ENCODE measurements at regions not wholly inside any gene's neighbourhood (a gene's known extent, or its start where the extent isn't known, plus 50 kb on each side); places are given as distances from the start of the nearest gene placed in this dataset.

DNA sequence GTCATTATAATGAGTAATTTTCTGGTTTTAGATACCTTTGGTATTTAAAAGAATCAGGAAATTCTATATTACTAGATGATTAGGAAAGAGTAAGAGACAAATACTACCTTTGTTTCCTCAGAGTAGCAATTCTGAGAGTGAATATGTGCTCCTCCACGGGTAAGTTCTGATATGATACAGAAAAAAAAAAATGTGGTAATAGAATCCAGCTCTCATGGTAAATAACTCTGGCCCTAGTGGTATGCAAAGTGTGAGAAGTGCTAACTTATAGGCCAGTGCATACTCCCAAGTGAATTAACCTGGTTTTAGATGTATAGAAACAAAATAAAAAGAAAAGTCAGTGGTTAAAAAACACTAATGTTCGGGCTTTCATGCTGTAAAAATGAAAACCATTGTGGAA, 512.6 kb upstream of the SEMA3D start:
- Histone ChIP-seq H3K9ac (ENCODE audit: low read length) (no peak overlapping the region), H3K36me3 (ENCODE audit: insufficient read depth, low read length) (no peaks in the 10 kb centered on the region), H3K79me2 (replicated peaks; ENCODE audit: insufficient read depth, low read length) (no peaks in the 10 kb centered on the region), H4K20me1 (ENCODE audit: insufficient read depth) (no peaks in the 10 kb centered on the region), H3K27ac (ENCODE audit: low read length) (no peak overlapping the region), H3K9me3 (ENCODE audit: low read length) (no peaks in the 10 kb centered on the region), H3K4me2 (ENCODE audit: low read length) (no peak overlapping the region), H3K27me3 (ENCODE audit: insufficient read depth, low read depth, low read length) (no peaks in the 10 kb centered on the region), H3F3A (ENCODE audit: insufficient read depth, low read length, poor library complexity, severe bottlenecking) (no peaks in the 10 kb centered on the region), H3K9me2 (ENCODE audit: insufficient read depth, low read length) (no peaks in the 10 kb centered on the region), H3K4me3 (ENCODE audit: low read length) (no peak overlapping the region), H2AFZ (ENCODE audit: low read depth, low read length) (no peak overlapping the region)
- TF ChIP-seq EP300 (conservative IDR thresholded peaks at IDR 0.05; ENCODE audit: poor library complexity, severe bottlenecking) (no peak), TAF1 (IDR thresholded peaks at IDR 0.05; ENCODE audit: low read depth) (no peak), POLR2AphosphoS5 (IDR thresholded peaks at IDR 0.05) (no peak), RAD21 (conservative IDR thresholded peaks at IDR 0.05) (no peak), SMC3 (conservative IDR thresholded peaks at IDR 0.05; ENCODE audit: poor library complexity) (no peak), MXI1 (conservative IDR thresholded peaks at IDR 0.05; ENCODE audit: poor library complexity, severe bottlenecking) (no peak)
- TF ChIP-seq, protein P1, sequence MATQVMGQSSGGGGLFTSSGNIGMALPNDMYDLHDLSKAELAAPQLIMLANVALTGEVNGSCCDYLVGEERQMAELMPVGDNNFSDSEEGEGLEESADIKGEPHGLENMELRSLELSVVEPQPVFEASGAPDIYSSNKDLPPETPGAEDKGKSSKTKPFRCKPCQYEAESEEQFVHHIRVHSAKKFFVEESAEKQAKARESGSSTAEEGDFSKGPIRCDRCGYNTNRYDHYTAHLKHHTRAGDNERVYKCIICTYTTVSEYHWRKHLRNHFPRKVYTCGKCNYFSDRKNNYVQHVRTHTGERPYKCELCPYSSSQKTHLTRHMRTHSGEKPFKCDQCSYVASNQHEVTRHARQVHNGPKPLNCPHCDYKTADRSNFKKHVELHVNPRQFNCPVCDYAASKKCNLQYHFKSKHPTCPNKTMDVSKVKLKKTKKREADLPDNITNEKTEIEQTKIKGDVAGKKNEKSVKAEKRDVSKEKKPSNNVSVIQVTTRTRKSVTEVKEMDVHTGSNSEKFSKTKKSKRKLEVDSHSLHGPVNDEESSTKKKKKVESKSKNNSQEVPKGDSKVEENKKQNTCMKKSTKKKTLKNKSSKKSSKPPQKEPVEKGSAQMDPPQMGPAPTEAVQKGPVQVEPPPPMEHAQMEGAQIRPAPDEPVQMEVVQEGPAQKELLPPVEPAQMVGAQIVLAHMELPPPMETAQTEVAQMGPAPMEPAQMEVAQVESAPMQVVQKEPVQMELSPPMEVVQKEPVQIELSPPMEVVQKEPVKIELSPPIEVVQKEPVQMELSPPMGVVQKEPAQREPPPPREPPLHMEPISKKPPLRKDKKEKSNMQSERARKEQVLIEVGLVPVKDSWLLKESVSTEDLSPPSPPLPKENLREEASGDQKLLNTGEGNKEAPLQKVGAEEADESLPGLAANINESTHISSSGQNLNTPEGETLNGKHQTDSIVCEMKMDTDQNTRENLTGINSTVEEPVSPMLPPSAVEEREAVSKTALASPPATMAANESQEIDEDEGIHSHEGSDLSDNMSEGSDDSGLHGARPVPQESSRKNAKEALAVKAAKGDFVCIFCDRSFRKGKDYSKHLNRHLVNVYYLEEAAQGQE (IDR thresholded peaks at IDR 0.05; ENCODE audit: borderline replicate concordance) = no peak

DNA sequence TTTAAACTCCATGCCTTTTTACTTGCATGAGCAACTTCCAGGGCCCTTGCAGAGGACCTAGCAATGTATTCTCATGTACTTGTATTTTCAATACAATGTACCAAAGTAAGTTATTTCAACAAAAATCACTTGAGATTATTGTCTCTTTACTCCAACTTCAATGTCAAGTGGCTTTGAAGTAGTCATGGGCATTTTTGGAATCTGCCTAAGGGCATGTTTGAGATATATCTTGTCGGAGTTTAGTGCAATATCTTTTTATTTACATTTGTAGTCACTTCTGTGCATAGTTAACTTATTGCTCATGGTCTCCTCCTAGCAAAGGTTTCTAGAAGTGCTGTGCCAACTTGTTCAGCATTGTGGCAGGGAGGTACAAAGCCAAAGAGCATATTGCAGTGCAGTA, 508.7 kb upstream of the SEMA3D start:
- H3K9ac ChIP-seq (ENCODE audit: low read length) = no peak overlapping the region
- H3K27me3 ChIP-seq (ENCODE audit: insufficient read depth, low read depth, low read length) = no peaks in the 10 kb centered on the region
- H3K9me2 ChIP-seq (ENCODE audit: insufficient read depth, low read length) = no peaks in the 10 kb centered on the region
- H4K20me1 ChIP-seq (ENCODE audit: insufficient read depth) = no peaks in the 10 kb centered on the region
- no peak overlapping the region for H3K27ac ChIP-seq (ENCODE audit: low read length)
- no peaks in the 10 kb centered on the region for H3F3A ChIP-seq (ENCODE audit: insufficient read depth, low read length, poor library complexity, severe bottlenecking)
- H3K4me3 ChIP-seq (ENCODE audit: low read length) = no peak overlapping the region
- no peaks in the 10 kb centered on the region for H3K9me3 ChIP-seq (ENCODE audit: low read length)
- TF ChIP-seq TAF1 (IDR thresholded peaks at IDR 0.05; ENCODE audit: low read depth) (no peak), EZH2 (IDR thresholded peaks at IDR 0.05; ENCODE audit: borderline replicate concordance, insufficient read depth, low read length, poor library complexity, severe bottlenecking) (no peak), POLR2AphosphoS5 (IDR thresholded peaks at IDR 0.05) (no peak), RAD21 (conservative IDR thresholded peaks at IDR 0.05) (no peak)
- no peaks in the 10 kb centered on the region for H3K79me2 ChIP-seq (replicated peaks; ENCODE audit: insufficient read depth, low read length)
- no peaks in the 10 kb centered on the region for H3K36me3 ChIP-seq (ENCODE audit: insufficient read depth, low read length)
- no peak overlapping the region for H3K4me2 ChIP-seq (ENCODE audit: low read length)
- no peak overlapping the region for H2AFZ ChIP-seq (ENCODE audit: low read depth, low read length)

DNA sequence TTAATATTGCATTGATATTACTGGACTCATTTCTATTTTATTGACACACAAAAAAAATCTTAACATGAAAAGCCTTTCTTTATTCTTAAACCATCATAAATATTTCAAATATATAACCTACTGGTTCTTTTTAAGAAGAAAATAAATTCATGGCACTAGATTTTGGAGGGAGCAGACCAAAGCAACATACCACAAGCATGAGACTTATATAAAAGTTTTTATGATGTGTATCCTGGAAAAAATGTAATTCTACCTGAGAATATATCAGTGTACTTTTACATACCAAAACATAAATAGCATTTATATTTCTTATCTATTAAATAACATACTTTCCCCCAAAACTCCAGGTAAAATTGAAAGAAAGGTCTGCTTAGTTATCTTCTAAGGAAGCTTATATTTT, 508.2 kb upstream of the SEMA3D start:
- Histone ChIP-seq H3K79me2 (replicated peaks; ENCODE audit: insufficient read depth, low read length) (no peaks in the 10 kb centered on the region), H3F3A (ENCODE audit: insufficient read depth, low read length, poor library complexity, severe bottlenecking) (no peaks in the 10 kb centered on the region), H3K4me3 (ENCODE audit: low read length) (no peak overlapping the region), H3K27me3 (ENCODE audit: insufficient read depth, low read depth, low read length) (no peaks in the 10 kb centered on the region), H4K20me1 (ENCODE audit: insufficient read depth) (no peaks in the 10 kb centered on the region), H3K9ac (ENCODE audit: low read length) (no peak overlapping the region), H3K36me3 (ENCODE audit: insufficient read depth, low read length) (no peaks in the 10 kb centered on the region), H3K9me2 (ENCODE audit: insufficient read depth, low read length) (no peaks in the 10 kb centered on the region), H3K27ac (ENCODE audit: low read length) (no peak overlapping the region), H3K4me2 (ENCODE audit: low read length) (no peak overlapping the region), H2AFZ (ENCODE audit: low read depth, low read length) (no peak overlapping the region), H3K9me3 (ENCODE audit: low read length) (no peaks in the 10 kb centered on the region)
- TF ChIP-seq RAD21 (conservative IDR thresholded peaks at IDR 0.05) = no peak
- TF ChIP-seq POLR2AphosphoS5 (IDR thresholded peaks at IDR 0.05) = no peak
- no peak for TF ChIP-seq TAF1 (IDR thresholded peaks at IDR 0.05; ENCODE audit: low read depth)
- TF ChIP-seq EZH2 (IDR thresholded peaks at IDR 0.05; ENCODE audit: borderline replicate concordance, insufficient read depth, low read length, poor library complexity, severe bottlenecking) = no peak
- TF ChIP-seq SMC3 (conservative IDR thresholded peaks at IDR 0.05; ENCODE audit: poor library complexity) = no peak
